Adrenal gland (tissue), 9 donors: ENCODE measurements at regions not wholly inside any gene's neighbourhood (a gene's known extent, or its start where the extent isn't known, plus 50 kb on each side); places are given as distances from the start of the nearest gene placed in this dataset.
"Not testable (repeated sequence)": the region's sequence is repeated elsewhere in the genome, so short reads cannot be mapped to it uniquely, and the experiment has no call there.

Experiments
- DNase-seq, 7 donors: peaks; one replicate each; pipeline ENCODE4 v3.0.0-alpha.2; 2019 to 2020
- H3K27ac ChIP-seq, 5 donors: fragments of 200-600 bp; sonication (generic) in 4 of 5; 1 replicate in 3 of 5; 2 replicates in 2 of 5; pipeline versions ENCODE4 v1.5.1 to v1.8.0; 2016 to 2020; ENCODE audit warnings: mild to moderate bottlenecking in 1 of 5
- H3K27me3 ChIP-seq: fragments of 200-600 bp; 2 replicates; pipeline ENCODE4 v1.8.0; 2021
- H3K36me3 ChIP-seq, 2 donors: fragments of 200-600 bp; replicated peaks in 1 of 2; 1 replicate in 1 of 2; 2 replicates in 1 of 2; pipeline versions ENCODE4 v1.5.1 to v1.8.0; 2018 to 2022
- H3K4me1 ChIP-seq, 2 donors: fragments of 200-600 bp; replicated peaks in 1 of 2; 1 replicate in 1 of 2; 2 replicates in 1 of 2; pipeline versions ENCODE4 v1.5.1 to v1.8.0; 2018 to 2021
- H3K4me3 ChIP-seq, 4 donors: fragments of 200-600 bp; sonication (generic) in 3 of 4; one replicate each; pipeline ENCODE4 v1.5.1; 2016 to 2018
- H3K9me3 ChIP-seq, 3 donors: fragments of 200-600 bp; sonication (generic) in 1 of 3; replicated peaks in 1 of 3; 1 replicate in 2 of 3; 2 replicates in 1 of 3; pipeline versions ENCODE4 v1.5.1 to v1.8.0; 2016 to 2021
- CTCF ChIP-seq, 6 experiments: fragments of 450-650 bp in 4 of 6; fragments of 200-600 bp in 2 of 6; sonication (generic) in 1 of 6; IDR thresholded peaks; 1 replicate in 5 of 6; 2 replicates in 1 of 6; pipeline versions ENCODE4 v1.5.1 to v1.8.0; 2016 to 2021; ENCODE audit warnings: antibody characterized with exemption in 6 of 6, mild to moderate bottlenecking in 2 of 6, moderate library complexity in 1 of 6
- POLR2A ChIP-seq, 2 donors: fragments of 450-650 bp; IDR thresholded peaks; one replicate each; pipeline ENCODE4 v1.6.1; 2017; ENCODE audit warnings: antibody characterized with exemption in 2 of 2, mild to moderate bottlenecking in 2 of 2, moderate library complexity in 1 of 2
- WGBS, 4 donors: extraction: QIAGEN DNeasy Blood & Tissue Kit in 2 of 4; methylation state at CpG; one replicate each; pipeline versions ENCODE4 v1.1.5 to v1.1.7; 2013 to 2017; 5-methylcytosine and 5-hydroxymethylcytosine counted together
- intact Hi-C, 2 donors: fragments of 100-400 bp; cut with DNase I; formaldehyde crosslinking; loops; one replicate each; pipeline versions ENCODE4 v1.14.1 to v1.15.0; 2022 to 2023
- donor health status: healthy with polysubstance abuse.
- donor health status: Bipolar disorder and iron deficiency.
- donor health status: DM: yes; HTN: yes; CAD: no.
- donor health status: DM: no; HTN: no; CAD: no.
- donor health status: DM: no; HTN: no; CAD: no.

- H3K27ac ChIP-seq: no peak overlapping the region
- H3K4me3 ChIP-seq: no peak overlapping the region
- intact Hi-C loops: no loop called here
- WGBS, 4 donors: 98 to 100% (median 100%) methylated on average over 1 of the region's 1 CpG
- no peaks in the 10 kb centered on the region for H3K4me1 ChIP-seq
- no peaks in the 10 kb centered on the region for H3K9me3 ChIP-seq
- H3K36me3 ChIP-seq: no peaks in the 10 kb centered on the region
- H3K27me3 ChIP-seq: no peaks in the 10 kb centered on the region
- no peak for TF ChIP-seq POLR2A (IDR thresholded peaks at IDR 0.05)
- no peak for DNase-seq
Measured at GRCh38 chr11:96842731-96843130, 452.9 kb downstream of the JRKL start.

DNA sequence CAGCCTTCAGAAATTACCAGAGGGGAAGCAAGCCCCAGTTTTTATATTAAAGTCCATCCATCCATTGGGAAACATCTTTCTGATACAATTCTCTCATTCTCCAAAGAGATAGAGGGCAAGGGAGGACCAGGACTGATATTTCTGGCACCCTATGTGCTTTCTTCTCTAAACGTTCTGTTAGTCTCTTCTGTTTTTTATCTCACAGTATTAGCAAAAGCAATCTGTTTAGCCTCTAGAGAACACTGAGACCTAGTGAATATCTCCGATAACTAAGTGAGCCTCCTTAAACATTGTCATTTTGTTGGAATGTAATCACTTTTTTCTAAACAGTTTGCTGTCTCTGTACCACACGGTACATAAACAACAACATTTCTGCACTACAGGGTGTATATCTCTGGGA is 464.6 kb downstream of the JRKL start:
- Histone ChIP-seq H3K27ac (no peak overlapping the region), H3K4me3 (no peak overlapping the region), H3K4me1 (no peaks in the 10 kb centered on the region), H3K9me3 (peaks cover 0 to 9% (median 0%) of the 10 kb centered on the region in 3 donors), H3K27me3 (no peaks in the 10 kb centered on the region), H3K36me3 (no peaks in the 10 kb centered on the region)
- 69 to 76% (median 74%) methylated on average over 3 of the region's 3 CpGs for WGBS, 4 donors
- intact Hi-C loops: no loop called here
- TF ChIP-seq POLR2A (IDR thresholded peaks at IDR 0.05) (no peak), CTCF (IDR thresholded peaks at IDR 0.05) (no peak)
- no peak for DNase-seq

GRCh38 chr11:96861722-96862121 is 471.9 kb downstream of the JRKL start:
- H3K9me3 ChIP-seq, H3K36me3 ChIP-seq, intact Hi-C loops, H3K4me1 ChIP-seq, H3K27ac ChIP-seq, DNase-seq, H3K4me3 ChIP-seq, H3K27me3 ChIP-seq: not testable (repeated sequence)
- WGBS, 4 donors: 83 to 91% (median 87%) methylated on average over 3 of the region's 3 CpGs

- Histone ChIP-seq H3K4me1 (no peaks in the 10 kb centered on the region), H3K9me3 (no peaks in the 10 kb centered on the region), H3K27me3 (no peaks in the 10 kb centered on the region), H3K4me3 (no peak overlapping the region), H3K27ac (no peak overlapping the region), H3K36me3 (no peaks in the 10 kb centered on the region)
- peak in 6 of 7 donors; percentile 42 to 73 (median 62) for DNase-seq
- intact Hi-C loops: no loop called here
- WGBS, 4 donors: 92 to 100% (median 96%) methylated on average over 2 to 3 of the region's 3 CpGs
- TF ChIP-seq POLR2A (IDR thresholded peaks at IDR 0.05) (no peak), CTCF (IDR thresholded peaks at IDR 0.05) (no peak)
Measured at GRCh38 chr11:96863520-96863919, 473.7 kb downstream of the JRKL start.

DNA sequence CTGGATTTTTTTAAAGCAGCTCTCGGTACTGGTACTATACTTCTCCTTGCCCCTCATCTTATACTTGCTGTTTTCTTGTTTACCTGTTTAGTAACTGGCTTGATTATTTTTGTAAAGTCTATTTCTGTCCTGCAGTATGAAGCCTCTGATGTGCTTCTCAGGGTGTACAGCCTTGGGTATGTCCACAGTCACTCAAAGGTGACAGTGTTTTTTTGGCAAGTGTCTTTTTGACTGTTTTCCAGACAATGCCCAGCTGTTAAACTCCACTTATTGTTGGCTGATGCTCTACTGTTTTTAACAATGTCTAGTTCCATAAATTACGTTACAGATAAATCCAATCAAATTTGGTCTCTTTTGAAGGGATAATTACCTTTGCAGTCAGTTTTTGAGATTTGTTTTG is 475.2 kb downstream of the JRKL start:
- intact Hi-C loops: no loop called here
- H3K27ac ChIP-seq: no peak overlapping the region
- H3K4me3 ChIP-seq: no peak overlapping the region
- H3K36me3 ChIP-seq: no peaks in the 10 kb centered on the region
- no peaks in the 10 kb centered on the region for H3K27me3 ChIP-seq
- no peaks in the 10 kb centered on the region for H3K9me3 ChIP-seq
- no peak for DNase-seq
- 76 to 92% (median 86%) methylated on average over 2 of the region's 2 CpGs for WGBS, 4 donors
- TF ChIP-seq POLR2A (IDR thresholded peaks at IDR 0.05) (no peak), CTCF (IDR thresholded peaks at IDR 0.05) (no peak)
- H3K4me1 ChIP-seq: no peaks in the 10 kb centered on the region
